ENCODE measurements at regions not wholly inside any gene's neighbourhood (a gene's known extent, or its start where the extent isn't known, plus 50 kb on each side); places are given as distances from the start of the nearest gene placed in this dataset.

GRCh38 chr13:34039678-34040077, 221.7 kb downstream of the RFC3 start:
- Histone ChIP-seq H3K4me3 (ENCODE audit: low read depth, low read length) (no peak overlapping the region), H3K36me3 (ENCODE audit: control insufficient read depth, insufficient read depth, low read length) (no peaks in the 10 kb centered on the region), H3K9me3 (ENCODE audit: control insufficient read depth, insufficient read depth, low read length) (no peaks in the 10 kb centered on the region), H3K9ac (ENCODE audit: low read depth, low read length) (no peak overlapping the region), H3K27me3 (ENCODE audit: control insufficient read depth, insufficient read depth, low read length) (no peaks in the 10 kb centered on the region), H3K27ac (ENCODE audit: low read depth, low read length) (no peak overlapping the region), H3K4me1 (ENCODE audit: control insufficient read depth, insufficient read depth, low read length) (peaks cover 15% of the 10 kb centered on the region)

GRCh38 chr13:34040863-34041262, 222.9 kb downstream of the RFC3 start:
- Histone ChIP-seq H3K9ac (ENCODE audit: low read depth, low read length) (no peak overlapping the region), H3K27me3 (ENCODE audit: control insufficient read depth, insufficient read depth, low read length) (no peaks in the 10 kb centered on the region), H3K36me3 (ENCODE audit: control insufficient read depth, insufficient read depth, low read length) (no peaks in the 10 kb centered on the region), H3K27ac (ENCODE audit: low read depth, low read length) (no peak overlapping the region), H3K4me3 (ENCODE audit: low read depth, low read length) (no peak overlapping the region), H3K4me1 (ENCODE audit: control insufficient read depth, insufficient read depth, low read length) (peaks cover 15% of the 10 kb centered on the region), H3K9me3 (ENCODE audit: control insufficient read depth, insufficient read depth, low read length) (no peaks in the 10 kb centered on the region)

GRCh38 chr13:34044041-34044440, 226.1 kb downstream of the RFC3 start:
- Histone ChIP-seq H3K4me1 (ENCODE audit: control insufficient read depth, insufficient read depth, low read length) (no peaks in the 10 kb centered on the region), H3K36me3 (ENCODE audit: control insufficient read depth, insufficient read depth, low read length) (no peaks in the 10 kb centered on the region), H3K27ac (ENCODE audit: low read depth, low read length) (no peak overlapping the region), H3K9me3 (ENCODE audit: control insufficient read depth, insufficient read depth, low read length) (no peaks in the 10 kb centered on the region), H3K4me3 (ENCODE audit: low read depth, low read length) (no peak overlapping the region), H3K9ac (ENCODE audit: low read depth, low read length) (no peak overlapping the region), H3K27me3 (ENCODE audit: control insufficient read depth, insufficient read depth, low read length) (no peaks in the 10 kb centered on the region)

GRCh38 chr13:34044660-34045080, 226.7 kb downstream of the RFC3 start:
- H3K27me3 ChIP-seq (ENCODE audit: control insufficient read depth, insufficient read depth, low read length), result no peaks in the 10 kb centered on the region
- no peaks in the 10 kb centered on the region for H3K9me3 ChIP-seq (ENCODE audit: control insufficient read depth, insufficient read depth, low read length)
- H3K4me3 ChIP-seq (ENCODE audit: low read depth, low read length), result no peak overlapping the region
- H3K4me1 ChIP-seq (ENCODE audit: control insufficient read depth, insufficient read depth, low read length), result no peaks in the 10 kb centered on the region
- no peaks in the 10 kb centered on the region for H3K36me3 ChIP-seq (ENCODE audit: control insufficient read depth, insufficient read depth, low read length)
- H3K9ac ChIP-seq (ENCODE audit: low read depth, low read length), result no peak overlapping the region
- H3K27ac ChIP-seq (ENCODE audit: low read depth, low read length), result no peak overlapping the region

GRCh38 chr13:34046457-34046856, 228.5 kb downstream of the RFC3 start:
- no peak overlapping the region for H3K4me3 ChIP-seq (ENCODE audit: low read depth, low read length)
- no peaks in the 10 kb centered on the region for H3K27me3 ChIP-seq (ENCODE audit: control insufficient read depth, insufficient read depth, low read length)
- no peak overlapping the region for H3K9ac ChIP-seq (ENCODE audit: low read depth, low read length)
- H3K36me3 ChIP-seq (ENCODE audit: control insufficient read depth, insufficient read depth, low read length), result no peaks in the 10 kb centered on the region
- no peaks in the 10 kb centered on the region for H3K9me3 ChIP-seq (ENCODE audit: control insufficient read depth, insufficient read depth, low read length)
- no peaks in the 10 kb centered on the region for H3K4me1 ChIP-seq (ENCODE audit: control insufficient read depth, insufficient read depth, low read length)
- no peak overlapping the region for H3K27ac ChIP-seq (ENCODE audit: low read depth, low read length)

GRCh38 chr13:34048652-34049051, 230.7 kb downstream of the RFC3 start:
- Histone ChIP-seq H3K4me3 (ENCODE audit: low read depth, low read length) (no peak overlapping the region), H3K9me3 (ENCODE audit: control insufficient read depth, insufficient read depth, low read length) (no peaks in the 10 kb centered on the region; the same call in 1 of the 2 replicates), H3K27me3 (ENCODE audit: control insufficient read depth, insufficient read depth, low read length) (no peaks in the 10 kb centered on the region), H3K36me3 (ENCODE audit: control insufficient read depth, insufficient read depth, low read length) (no peaks in the 10 kb centered on the region), H3K4me1 (ENCODE audit: control insufficient read depth, insufficient read depth, low read length) (no peaks in the 10 kb centered on the region), H3K9ac (ENCODE audit: low read depth, low read length) (no peak overlapping the region), H3K27ac (ENCODE audit: low read depth, low read length) (no peak overlapping the region)

GRCh38 chr13:34056733-34057258, 238.8 kb downstream of the RFC3 start:
- Histone ChIP-seq H3K36me3 (ENCODE audit: control insufficient read depth, insufficient read depth, low read length) (no peaks in the 10 kb centered on the region), H3K27me3 (ENCODE audit: control insufficient read depth, insufficient read depth, low read length) (no peaks in the 10 kb centered on the region), H3K9me3 (ENCODE audit: control insufficient read depth, insufficient read depth, low read length) (no peaks in the 10 kb centered on the region; the same call in 1 of the 2 replicates), H3K4me1 (ENCODE audit: control insufficient read depth, insufficient read depth, low read length) (no peaks in the 10 kb centered on the region), H3K4me3 (ENCODE audit: low read depth, low read length) (no peak overlapping the region), H3K27ac (ENCODE audit: low read depth, low read length) (no peak overlapping the region), H3K9ac (ENCODE audit: low read depth, low read length) (no peak overlapping the region)

- no peak overlapping the region for H3K9ac ChIP-seq (ENCODE audit: low read depth, low read length)
- no peak overlapping the region for H3K27ac ChIP-seq (ENCODE audit: low read depth, low read length)
- no peaks in the 10 kb centered on the region for H3K27me3 ChIP-seq (ENCODE audit: control insufficient read depth, insufficient read depth, low read length)
- H3K4me3 ChIP-seq (ENCODE audit: low read depth, low read length), result no peak overlapping the region
- no peaks in the 10 kb centered on the region for H3K9me3 ChIP-seq (ENCODE audit: control insufficient read depth, insufficient read depth, low read length)
- H3K4me1 ChIP-seq (ENCODE audit: control insufficient read depth, insufficient read depth, low read length), result no peaks in the 10 kb centered on the region
- no peaks in the 10 kb centered on the region for H3K36me3 ChIP-seq (ENCODE audit: control insufficient read depth, insufficient read depth, low read length)
Observed at GRCh38 chr13:34064456-34065205, 246.7 kb downstream of the RFC3 start.

GRCh38 chr13:34065928-34066327, 248.0 kb downstream of the RFC3 start:
- Histone ChIP-seq H3K27ac (ENCODE audit: low read depth, low read length) (no peak overlapping the region), H3K9me3 (ENCODE audit: control insufficient read depth, insufficient read depth, low read length) (no peaks in the 10 kb centered on the region)

GRCh38 chr13:34066344-34066743, 248.4 kb downstream of the RFC3 start:
- no peaks in the 10 kb centered on the region for H3K9me3 ChIP-seq (ENCODE audit: control insufficient read depth, insufficient read depth, low read length)
- no peaks in the 10 kb centered on the region for H3K27me3 ChIP-seq (ENCODE audit: control insufficient read depth, insufficient read depth, low read length)
- no peak overlapping the region for H3K4me3 ChIP-seq (ENCODE audit: low read depth, low read length)
- H3K4me1 ChIP-seq (ENCODE audit: control insufficient read depth, insufficient read depth, low read length), result no peaks in the 10 kb centered on the region
- no peak overlapping the region for H3K9ac ChIP-seq (ENCODE audit: low read depth, low read length)
- H3K27ac ChIP-seq (ENCODE audit: low read depth, low read length), result no peak overlapping the region
- H3K36me3 ChIP-seq (ENCODE audit: control insufficient read depth, insufficient read depth, low read length), result no peaks in the 10 kb centered on the region

More at GRCh38 chr13:34065928-34066327, 248.0 kb downstream of the RFC3 start:
- Histone ChIP-seq H3K4me3 (ENCODE audit: low read depth, low read length) (no peak overlapping the region), H3K4me1 (ENCODE audit: control insufficient read depth, insufficient read depth, low read length) (no peaks in the 10 kb centered on the region), H3K36me3 (ENCODE audit: control insufficient read depth, insufficient read depth, low read length) (no peaks in the 10 kb centered on the region), H3K27me3 (ENCODE audit: control insufficient read depth, insufficient read depth, low read length) (no peaks in the 10 kb centered on the region), H3K9ac (ENCODE audit: low read depth, low read length) (no peak overlapping the region)

- H3K9me3 ChIP-seq (ENCODE audit: control insufficient read depth, insufficient read depth, low read length), result no peaks in the 10 kb centered on the region
- H3K27ac ChIP-seq (ENCODE audit: low read depth, low read length), result no peak overlapping the region
- no peak overlapping the region for H3K4me3 ChIP-seq (ENCODE audit: low read depth, low read length)
- no peaks in the 10 kb centered on the region for H3K27me3 ChIP-seq (ENCODE audit: control insufficient read depth, insufficient read depth, low read length)
- H3K4me1 ChIP-seq (ENCODE audit: control insufficient read depth, insufficient read depth, low read length), result no peaks in the 10 kb centered on the region
- no peak overlapping the region for H3K9ac ChIP-seq (ENCODE audit: low read depth, low read length)
- H3K36me3 ChIP-seq (ENCODE audit: control insufficient read depth, insufficient read depth, low read length), result no peaks in the 10 kb centered on the region
Observed at GRCh38 chr13:34070006-34070405, 252.1 kb downstream of the RFC3 start.
